ENCODE measurements at regions not wholly inside any gene's neighbourhood (a gene's known extent, or its start where the extent isn't known, plus 50 kb on each side); places are given as distances from the start of the nearest gene placed in this dataset.
A peak's percentile ranks its signal among the peaks of the same experiment; 100 is the strongest.

GRCh38 chr2:226515344-226516055 is 284.1 kb downstream of the IRS1 start:
- peaks cover 0 to 5% (median 2%) of the 10 kb centered on the region in 3 donors for H3K4me1 ChIP-seq (ENCODE audit: control insufficient read depth in 2 of 3, insufficient read depth in 2 of 3, low read depth in 1 of 3, low read length in 3 of 3)
- H3K27me3 ChIP-seq (ENCODE audit: control insufficient read depth, insufficient read depth, low read length), result no peaks in the 10 kb centered on the region
- DNase-seq, result no peak
- H3K36me3 ChIP-seq (ENCODE audit: control insufficient read depth in 2 of 3, insufficient read depth in 3 of 3, low read length in 3 of 3), result no peaks in the 10 kb centered on the region
- H3K9ac ChIP-seq (ENCODE audit: low read length in 3 of 3), result no peak overlapping the region
- TF ChIP-seq CTCF (IDR thresholded peaks at IDR 0.05; ENCODE audit: borderline replicate concordance, extremely low read depth, insufficient read depth), result no peak
- intact Hi-C loops (cut with DNase I), result no loop called here
- H3K4me3 ChIP-seq (ENCODE audit: low read length in 3 of 3), result no peak overlapping the region
- H3K27ac ChIP-seq (ENCODE audit: low read depth in 2 of 2, low read length in 2 of 2), result peak overlapping the region in 1 of 2 donors; percentile 51
- no peaks in the 10 kb centered on the region for H3K9me3 ChIP-seq (ENCODE audit: control insufficient read depth in 2 of 3, insufficient read depth in 1 of 3, low read length in 3 of 3)
- FAIRE-seq, result peak; percentile 49

DNA sequence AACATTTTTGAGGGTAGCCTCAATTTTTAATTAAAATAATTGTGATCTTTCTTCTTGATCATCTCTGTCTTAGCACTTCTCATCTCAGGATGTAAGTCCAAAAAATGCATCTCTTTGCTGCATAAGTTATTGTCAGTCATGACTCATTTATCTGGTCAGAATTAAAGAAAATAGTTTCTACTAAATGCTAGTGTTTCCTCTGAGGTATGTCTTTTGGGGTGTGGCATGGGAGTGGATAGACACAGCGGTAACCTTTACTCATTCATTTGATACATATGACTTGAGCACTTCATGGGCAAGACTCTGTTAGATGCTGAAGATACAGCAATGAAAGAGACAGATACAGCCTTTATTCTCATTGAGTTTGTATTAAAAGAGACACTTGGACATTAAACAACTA is 284.7 kb downstream of the IRS1 start:
- intact Hi-C loops (cut with DNase I), result no loop called here
- Histone ChIP-seq H3K9me3 (ENCODE audit: control insufficient read depth in 2 of 3, insufficient read depth in 1 of 3, low read length in 3 of 3) (no peaks in the 10 kb centered on the region), H3K4me1 (ENCODE audit: control insufficient read depth in 2 of 3, insufficient read depth in 2 of 3, low read depth in 1 of 3, low read length in 3 of 3) (peaks cover 0 to 5% (median 2%) of the 10 kb centered on the region in 3 donors), H3K9ac (ENCODE audit: low read length in 3 of 3) (no peak overlapping the region), H3K27me3 (ENCODE audit: control insufficient read depth, insufficient read depth, low read length) (no peaks in the 10 kb centered on the region), H3K36me3 (ENCODE audit: control insufficient read depth in 2 of 3, insufficient read depth in 3 of 3, low read length in 3 of 3) (no peaks in the 10 kb centered on the region), H3K4me3 (ENCODE audit: low read length in 3 of 3) (no peak overlapping the region), H3K27ac (ENCODE audit: low read depth in 2 of 2, low read length in 2 of 2) (no peak overlapping the region)
- FAIRE-seq (no peak), DNase-seq (no peak)
- no peak for TF ChIP-seq CTCF (IDR thresholded peaks at IDR 0.05; ENCODE audit: borderline replicate concordance, extremely low read depth, insufficient read depth)

GRCh38 chr2:226511311-226511710 is 288.3 kb downstream of the IRS1 start:
- DNase-seq (no peak), FAIRE-seq (no peak)
- no peak overlapping the region for H3K9ac ChIP-seq (ENCODE audit: low read length in 3 of 3)
- no peaks in the 10 kb centered on the region for H3K36me3 ChIP-seq (ENCODE audit: control insufficient read depth in 2 of 3, insufficient read depth in 3 of 3, low read length in 3 of 3)
- H3K27me3 ChIP-seq (ENCODE audit: control insufficient read depth, insufficient read depth, low read length), result no peaks in the 10 kb centered on the region
- peaks cover 0 to 5% (median 2%) of the 10 kb centered on the region in 3 donors for H3K4me1 ChIP-seq (ENCODE audit: control insufficient read depth in 2 of 3, insufficient read depth in 2 of 3, low read depth in 1 of 3, low read length in 3 of 3)
- no peak for TF ChIP-seq CTCF (IDR thresholded peaks at IDR 0.05; ENCODE audit: borderline replicate concordance, extremely low read depth, insufficient read depth)
- no peak overlapping the region for H3K27ac ChIP-seq (ENCODE audit: low read depth in 2 of 2, low read length in 2 of 2)
- H3K9me3 ChIP-seq (ENCODE audit: control insufficient read depth in 2 of 3, insufficient read depth in 1 of 3, low read length in 3 of 3), result no peaks in the 10 kb centered on the region
- intact Hi-C loops (cut with DNase I), result no loop called here
- H3K4me3 ChIP-seq (ENCODE audit: low read length in 3 of 3), result no peak overlapping the region
